NCI-H748 (cell line): ENCODE measurements at regions not wholly inside any gene's neighbourhood (a gene's known extent, or its start where the extent isn't known, plus 50 kb on each side); places are given as distances from the start of the nearest gene placed in this dataset.
A peak's percentile ranks its signal among the peaks of the same experiment; 100 is the strongest.

Experiments used
- DNase-seq: peaks from one replicate; lab custom pipeline; 2025; ENCODE audit not compliant: unreplicated experiment; lab: John Stamatoyannopoulos, UW

- DNase-seq = peak; percentile 44
These were observed 253.3 kb upstream of the OSR1 start for GRCh38 chr2:19611491-19612332.

GRCh38 chr2:19609266-19609665 lies 250.8 kb upstream of the OSR1 start:
- no peak for DNase-seq

- no peak for DNase-seq
These were observed 249.7 kb upstream of the OSR1 start for GRCh38 chr2:19607931-19608771.

DNA sequence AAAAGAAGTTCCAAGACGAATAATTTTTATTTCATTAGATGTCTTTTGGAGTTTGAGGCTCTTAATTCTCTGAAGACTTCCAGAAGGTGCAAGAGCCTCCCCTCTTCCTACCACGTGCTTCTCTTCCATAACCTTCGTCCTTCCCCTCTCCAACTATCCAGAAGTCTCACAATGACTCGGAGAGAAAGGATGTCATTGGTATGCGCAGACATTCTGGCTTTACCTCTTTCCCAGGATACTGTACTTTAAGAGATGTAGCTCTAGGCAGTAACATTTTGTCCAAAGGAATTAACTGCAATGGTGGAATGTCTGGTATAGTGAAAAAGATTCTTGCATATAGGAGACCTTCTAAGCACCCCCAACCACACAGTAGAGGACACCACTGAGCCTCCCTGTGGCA lies 249.0 kb upstream of the OSR1 start:
- DNase-seq = no peak

DNA sequence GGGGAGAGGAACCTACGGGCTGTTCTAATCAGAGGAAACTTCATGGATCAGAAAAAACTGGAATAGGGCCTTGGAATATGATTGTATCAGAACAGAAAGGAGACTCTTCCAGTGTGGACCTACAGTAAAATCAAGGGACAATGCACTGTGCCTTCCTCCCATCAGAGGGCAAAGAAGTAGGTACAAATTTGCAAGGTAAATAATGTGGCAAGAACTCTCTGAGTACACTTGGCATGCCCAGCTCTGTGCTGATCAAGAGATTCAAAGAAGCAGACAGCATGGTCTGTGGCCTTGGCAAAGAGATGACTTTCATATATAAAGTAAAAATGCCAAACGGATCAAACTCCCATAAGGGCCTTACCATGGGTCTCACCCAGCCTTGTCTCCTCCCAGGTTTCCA lies 242.6 kb upstream of the OSR1 start:
- no peak for DNase-seq

GRCh38 chr2:19600506-19600905 lies 242.1 kb upstream of the OSR1 start:
- DNase-seq = no peak

- DNase-seq = no peak
These were observed 240.5 kb upstream of the OSR1 start for GRCh38 chr2:19598971-19599370.

DNA sequence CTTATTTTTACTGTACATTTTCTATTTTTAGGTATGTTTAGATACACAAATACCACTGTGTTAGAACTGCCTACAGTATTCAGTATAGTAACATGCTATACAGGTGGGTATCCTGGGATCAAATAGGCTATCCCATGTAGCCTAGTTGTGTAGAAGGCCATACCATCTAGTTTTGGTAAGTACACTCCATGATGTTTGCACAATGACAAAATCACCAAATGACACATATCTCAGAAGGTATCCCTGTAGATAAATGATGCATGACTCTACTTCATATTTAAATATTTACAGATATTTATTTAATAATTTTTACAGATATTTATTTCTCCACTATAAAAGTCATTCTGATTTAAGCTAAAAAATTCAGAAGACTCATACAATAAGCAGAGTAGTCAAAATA lies 233.8 kb upstream of the OSR1 start:
- no peak for DNase-seq

- no peak for DNase-seq
These were observed 231.4 kb upstream of the OSR1 start for GRCh38 chr2:19589791-19590190.

GRCh38 chr2:19580830-19581229 lies 222.4 kb upstream of the OSR1 start:
- DNase-seq = peak; percentile 6

DNA sequence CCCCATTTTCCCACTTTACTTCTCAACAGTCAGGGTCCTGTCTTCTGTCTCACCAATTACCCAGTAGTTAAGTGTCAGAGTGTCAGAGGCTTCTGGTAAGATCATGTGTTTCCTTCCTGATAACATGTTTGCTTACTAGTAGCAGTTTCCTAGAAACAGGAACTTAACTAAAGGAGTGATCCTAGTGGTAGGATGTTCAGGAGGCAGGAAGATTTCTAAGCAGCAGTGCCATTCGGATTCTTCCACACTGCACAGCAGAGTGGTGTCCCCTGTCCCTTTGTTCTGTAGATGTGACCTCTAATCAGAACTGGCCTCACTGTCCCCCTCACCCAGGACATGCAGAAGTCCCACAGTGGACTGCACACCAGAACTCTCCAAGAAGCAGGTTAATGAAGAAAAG lies 221.8 kb upstream of the OSR1 start:
- no peak for DNase-seq

- DNase-seq = no peak
These were observed 221.0 kb upstream of the OSR1 start for GRCh38 chr2:19579461-19579860.

DNA sequence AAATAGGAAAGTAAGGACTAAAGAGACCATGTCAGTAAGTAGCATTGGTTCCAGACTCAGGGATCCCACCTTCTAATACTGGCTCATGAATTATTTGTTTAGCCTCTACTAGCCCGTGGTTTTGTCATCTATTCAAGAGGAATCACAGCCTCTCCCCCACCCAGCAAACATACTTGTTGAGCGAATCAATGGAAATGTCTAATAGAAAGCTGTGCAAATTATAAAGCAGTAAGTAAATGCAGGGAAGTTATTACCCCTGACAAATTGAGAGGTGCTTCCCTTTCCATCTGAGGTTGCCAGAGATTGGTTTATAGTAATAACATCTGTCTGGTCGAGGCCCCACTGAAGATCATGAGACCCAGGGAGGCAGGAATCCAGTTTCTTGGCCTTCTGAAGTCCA lies 219.3 kb upstream of the OSR1 start:
- DNase-seq = peak; percentile 22

- peak; percentile 37 for DNase-seq
These were observed 218.0 kb upstream of the OSR1 start for GRCh38 chr2:19576411-19576810.

DNA sequence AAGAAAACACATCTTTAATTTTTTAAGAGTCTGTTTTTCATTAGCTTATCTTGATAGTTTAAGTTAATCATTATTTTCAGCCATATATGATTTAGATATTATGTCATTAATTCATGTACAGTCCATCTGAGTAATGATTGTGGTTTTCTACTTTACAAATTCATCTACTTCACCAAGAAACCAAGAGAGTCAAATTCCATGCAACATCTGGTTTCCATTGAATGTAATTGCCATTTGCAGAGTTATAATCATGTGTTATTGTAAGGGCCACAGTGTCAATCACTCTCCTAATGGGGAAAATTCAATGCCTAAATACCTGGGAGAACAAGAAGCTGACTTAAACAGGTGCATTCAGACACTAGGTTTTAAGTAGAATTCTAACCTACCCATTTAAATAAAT lies 217.2 kb upstream of the OSR1 start:
- DNase-seq = peak; percentile 36

GRCh38 chr2:19574778-19575260 lies 216.4 kb upstream of the OSR1 start:
- peak; percentile 39 for DNase-seq

GRCh38 chr2:19573784-19574183 lies 215.4 kb upstream of the OSR1 start:
- no peak for DNase-seq

DNA sequence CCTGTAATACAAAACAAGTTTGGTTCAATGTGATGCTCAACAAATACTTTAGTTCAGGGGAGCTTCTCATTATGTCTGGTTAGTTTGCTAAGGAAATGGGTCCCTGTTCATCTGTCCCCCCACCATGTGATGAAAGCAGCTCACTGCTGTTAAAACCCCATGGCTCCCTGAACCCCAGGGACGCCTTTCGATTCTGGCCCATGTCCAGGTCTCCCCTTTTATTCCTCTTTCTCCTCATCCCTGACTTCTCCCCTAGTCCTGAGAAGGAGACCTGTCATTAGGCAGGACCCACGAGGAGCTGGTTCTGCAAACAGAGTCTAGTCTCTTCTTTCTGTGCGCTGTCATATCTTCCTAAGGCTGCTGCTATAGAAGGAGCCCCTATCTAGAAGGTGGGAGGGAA lies 213.3 kb upstream of the OSR1 start:
- no peak for DNase-seq

DNA sequence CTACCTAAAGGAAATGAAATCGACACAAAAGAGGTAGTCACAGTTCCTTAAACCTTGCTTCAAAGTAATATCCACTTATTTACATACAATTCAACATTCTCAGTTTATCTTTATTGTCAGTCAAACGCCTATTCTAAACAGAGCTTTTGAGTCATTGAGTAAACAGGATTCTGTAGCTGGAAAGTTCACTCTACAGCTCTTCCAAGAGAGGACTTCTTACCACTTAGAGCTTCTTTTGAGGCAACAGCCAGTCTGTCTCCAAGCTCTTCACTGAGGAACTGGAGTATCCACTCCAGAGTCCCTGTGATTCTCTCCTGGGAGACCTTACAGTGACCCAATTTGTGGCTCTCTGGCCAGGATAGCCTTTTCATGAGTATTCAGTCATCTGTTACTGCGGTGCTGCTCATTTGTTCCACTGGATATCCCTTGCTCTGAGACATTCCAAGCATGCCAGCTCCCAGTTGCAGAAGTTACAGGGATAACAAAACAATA lies 210.9 kb upstream of the OSR1 start:
- no peak for DNase-seq

- DNase-seq = no peak
These were observed 210.4 kb upstream of the OSR1 start for GRCh38 chr2:19568809-19569208.

- no peak for DNase-seq
These were observed 202.4 kb upstream of the OSR1 start for GRCh38 chr2:19560785-19561184.
